Iris pigment epithelial cell (primary cell): ENCODE measurements at regions not wholly inside any gene's neighbourhood (a gene's known extent, or its start where the extent isn't known, plus 50 kb on each side); places are given as distances from the start of the nearest gene placed in this dataset.
A peak's percentile ranks its signal among the peaks of the same experiment; 100 is the strongest.
"Not testable (repeated sequence)": the region's sequence is repeated elsewhere in the genome, so short reads cannot be mapped to it uniquely, and the experiment has no call there.

Experiments
- DNase-seq: peaks from one replicate; pipeline ENCODE4 v3.0.0-alpha.2; 2011; ENCODE audit warnings: low read depth

DNA sequence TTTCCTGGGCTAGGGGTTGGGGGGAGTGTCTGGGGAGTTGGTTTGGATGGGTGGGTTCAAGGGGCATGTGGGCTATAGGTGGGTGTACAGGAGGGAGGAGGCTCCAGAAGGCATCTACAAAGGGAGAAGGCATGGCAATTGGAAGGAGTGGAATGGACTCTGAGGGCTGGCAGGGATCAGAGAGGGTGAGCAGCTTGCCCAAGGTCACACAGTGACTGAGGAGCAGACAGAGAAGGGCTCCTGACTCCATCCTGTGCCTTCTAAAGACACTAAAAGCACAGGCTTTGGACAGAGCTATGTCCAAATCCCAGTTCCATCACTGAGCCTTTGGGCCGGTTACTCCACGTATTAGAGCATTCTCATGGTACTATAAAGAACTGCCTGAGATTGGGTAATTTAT lies 151.8 kb downstream of the PTPRU start:
- DNase-seq: no peak

DNA sequence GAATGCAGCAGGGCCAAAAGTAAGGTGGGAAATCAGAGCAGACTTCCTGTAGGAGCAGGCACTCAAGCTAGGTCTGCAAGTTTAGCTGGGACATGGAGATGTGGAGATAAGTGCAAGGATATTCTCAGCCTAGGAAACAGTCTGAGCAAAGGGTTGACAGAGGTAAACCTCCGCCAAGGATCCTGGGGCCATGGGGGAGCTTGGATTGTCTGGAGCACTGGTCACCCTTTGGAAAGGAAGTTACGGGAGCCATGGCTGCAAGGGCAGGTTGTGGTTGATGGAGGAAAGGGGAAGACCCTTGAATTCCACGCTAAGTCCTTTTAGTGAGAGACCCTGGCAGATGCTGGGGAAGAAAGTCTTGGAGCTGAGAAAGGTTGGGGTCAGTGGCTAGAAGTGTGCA lies 150.9 kb downstream of the PTPRU start:
- no peak for DNase-seq

DNA sequence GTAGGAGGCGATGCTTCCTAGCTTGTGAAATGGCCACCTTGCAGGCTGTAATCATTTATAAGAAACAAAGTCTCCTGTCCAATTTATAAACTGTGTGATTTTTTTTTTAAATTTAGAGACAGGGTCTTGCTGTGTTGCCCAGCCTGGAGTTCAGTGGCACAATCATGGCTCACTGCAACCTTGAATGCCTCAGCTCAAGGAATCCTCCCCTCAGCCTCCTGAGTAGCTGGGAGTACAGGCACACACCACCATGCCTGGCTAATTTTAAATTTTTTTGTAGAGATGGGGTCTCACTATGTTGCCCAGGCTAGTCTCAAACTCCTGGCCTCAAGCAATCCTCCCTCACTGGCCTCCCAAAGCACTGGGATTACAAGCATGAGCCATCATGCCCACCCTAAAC lies 150.1 kb downstream of the PTPRU start:
- DNase-seq: not testable (repeated sequence)

DNA sequence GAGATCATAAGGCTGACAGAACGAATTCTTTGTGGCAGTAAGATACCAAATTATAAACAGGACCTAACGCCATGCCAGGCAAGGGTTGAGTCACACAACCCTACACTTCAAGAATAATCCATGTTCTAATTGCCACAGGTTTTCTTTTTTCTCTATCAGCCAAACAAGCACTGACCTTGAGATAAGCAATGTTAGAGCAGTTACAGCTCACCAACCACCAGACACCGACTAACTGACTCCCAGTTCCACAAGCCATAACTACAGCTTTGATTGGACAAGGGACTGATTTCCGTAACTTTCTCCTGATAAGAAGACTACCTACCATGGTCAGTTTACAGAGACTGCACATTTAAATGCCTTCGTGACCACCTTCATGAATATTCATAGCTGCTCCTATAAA lies 149.6 kb downstream of the PTPRU start:
- DNase-seq: no peak

DNA sequence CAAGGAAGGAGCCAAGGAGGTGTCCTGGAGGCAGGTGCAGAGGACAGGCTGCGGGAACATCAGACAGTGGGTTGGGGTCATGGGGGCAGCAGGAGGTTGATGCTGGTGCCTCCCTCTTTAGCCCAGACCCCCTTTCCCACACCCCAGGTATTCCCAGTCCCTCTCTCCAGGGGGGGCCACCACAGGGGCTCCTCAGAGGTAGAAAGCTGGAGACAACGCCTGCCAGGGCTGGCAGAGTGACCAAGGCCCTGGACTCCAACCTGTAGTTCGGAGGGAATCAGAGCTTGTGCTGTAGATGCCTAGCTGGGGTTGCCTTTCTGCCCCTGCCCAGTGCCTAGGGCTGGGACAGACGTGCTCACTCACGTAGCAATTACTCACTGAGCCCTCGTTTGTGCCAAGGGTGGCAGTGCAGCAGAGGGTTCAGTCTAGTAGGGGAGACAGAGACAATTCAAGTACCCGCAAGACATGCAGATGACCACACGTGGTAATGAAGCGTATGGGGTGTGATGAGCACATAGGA lies 148.2 kb downstream of the PTPRU start:
- DNase-seq: no peak

DNA sequence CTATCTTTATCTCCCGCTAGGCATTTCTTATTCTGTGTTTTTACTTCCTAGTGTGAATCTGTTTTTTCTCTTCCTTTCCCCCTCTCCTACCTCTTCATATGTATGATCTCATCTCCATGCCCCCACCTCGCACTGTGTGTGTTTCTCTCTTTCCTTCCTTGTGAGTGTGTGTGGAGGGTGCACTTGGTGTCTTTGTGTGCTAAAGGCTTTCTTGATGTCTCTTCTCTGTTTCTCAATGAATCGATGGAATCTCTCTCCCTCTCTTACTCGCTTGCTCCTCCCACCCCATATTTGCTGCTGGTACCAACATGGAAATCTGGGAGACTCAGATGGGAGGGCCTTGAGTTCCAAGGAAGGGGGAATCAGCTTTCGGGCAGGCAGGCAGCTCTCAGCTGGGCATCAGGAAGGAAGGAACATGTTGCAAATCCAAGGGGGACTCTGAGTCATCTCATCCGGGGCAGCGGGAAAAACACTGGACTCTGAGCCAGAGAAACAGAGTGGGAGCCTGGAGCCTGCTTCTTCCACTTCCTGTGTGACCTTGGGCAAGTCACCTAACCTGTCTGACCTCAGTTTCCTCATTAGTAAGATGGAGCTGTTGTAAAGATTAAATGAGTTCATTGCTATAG lies 147.5 kb downstream of the PTPRU start:
- DNase-seq: peak; percentile 21

DNA sequence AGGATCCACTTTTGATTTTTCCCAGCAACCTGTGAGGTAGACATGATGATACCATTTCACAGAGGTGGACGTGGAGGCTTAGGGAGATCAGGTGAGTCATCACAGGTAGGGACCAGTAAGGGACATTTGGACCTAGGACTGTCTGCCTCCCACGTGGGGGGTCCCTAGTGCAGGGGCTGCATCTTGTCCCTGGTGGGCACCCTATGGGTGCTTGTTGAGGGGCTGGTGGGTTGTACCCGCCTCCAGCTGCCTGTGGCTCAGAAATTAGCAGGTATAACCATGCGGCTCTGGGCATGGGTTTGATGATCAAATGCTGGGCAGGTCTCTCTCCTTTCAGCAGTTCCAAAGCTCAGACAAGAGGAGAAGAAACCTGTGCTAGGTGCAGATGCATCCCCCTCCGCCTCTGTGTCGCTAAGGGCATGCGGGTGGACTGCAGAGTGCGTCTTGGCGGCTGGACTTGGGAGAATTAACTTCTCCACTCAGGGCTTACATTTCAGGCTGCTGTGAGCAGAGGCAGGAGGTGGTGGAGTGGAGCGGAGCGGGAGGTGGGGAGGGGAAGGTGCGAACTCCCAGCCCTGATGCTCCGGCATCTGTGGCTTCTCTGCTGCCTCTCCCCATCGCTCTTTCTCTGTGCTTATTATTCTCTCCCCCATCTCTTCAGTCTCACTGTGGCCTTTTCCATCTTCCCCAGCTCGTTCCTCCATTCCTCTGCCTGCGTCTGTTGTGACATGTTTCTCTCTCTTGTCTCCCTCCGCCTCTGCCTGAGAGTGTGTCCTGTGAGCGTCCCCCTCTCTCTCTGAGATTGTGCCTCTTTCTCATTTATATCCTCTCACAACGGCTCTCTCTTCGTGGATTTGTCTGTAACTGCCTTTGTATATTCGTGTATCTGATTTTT lies 146.8 kb downstream of the PTPRU start:
- no peak for DNase-seq

DNA sequence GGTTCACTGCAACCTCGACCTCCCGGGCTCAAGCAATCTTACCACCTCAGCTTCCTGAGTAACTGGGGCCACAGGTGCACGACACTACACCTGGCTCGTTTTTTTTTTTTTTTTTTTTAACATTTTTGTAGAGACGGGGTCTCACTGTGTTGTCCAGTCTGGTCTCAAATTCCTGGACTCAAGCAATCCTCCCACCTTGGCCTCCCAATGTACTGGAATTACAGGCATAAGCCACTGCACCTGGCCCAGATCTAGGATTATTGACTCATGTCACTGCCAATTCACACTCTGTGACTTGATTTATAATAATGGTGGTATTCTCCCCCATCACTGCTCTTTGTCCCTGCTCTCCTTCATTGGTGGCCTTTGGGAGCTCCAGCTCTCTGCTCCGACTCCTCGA lies 145.1 kb downstream of the PTPRU start:
- DNase-seq: no peak

DNA sequence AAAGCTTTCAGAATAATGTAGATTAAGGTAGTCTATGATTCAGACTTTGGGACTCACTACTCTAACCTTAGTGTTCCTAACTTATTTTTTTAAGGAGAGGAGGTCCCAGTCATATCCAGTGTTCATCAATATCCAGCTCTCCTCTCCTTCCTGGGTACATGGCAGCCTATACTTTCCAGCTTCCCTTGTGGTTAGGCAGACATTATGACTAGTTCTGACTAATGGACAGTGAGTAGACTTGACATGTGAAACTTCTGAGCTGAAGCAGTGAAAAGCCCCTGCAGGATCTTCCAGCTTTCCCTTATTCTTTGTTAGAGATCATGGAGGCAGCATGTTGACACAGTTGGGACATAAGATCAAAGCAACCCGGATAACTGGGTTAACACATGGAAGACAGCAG lies 144.2 kb downstream of the PTPRU start:
- peak; percentile 23 for DNase-seq

DNA sequence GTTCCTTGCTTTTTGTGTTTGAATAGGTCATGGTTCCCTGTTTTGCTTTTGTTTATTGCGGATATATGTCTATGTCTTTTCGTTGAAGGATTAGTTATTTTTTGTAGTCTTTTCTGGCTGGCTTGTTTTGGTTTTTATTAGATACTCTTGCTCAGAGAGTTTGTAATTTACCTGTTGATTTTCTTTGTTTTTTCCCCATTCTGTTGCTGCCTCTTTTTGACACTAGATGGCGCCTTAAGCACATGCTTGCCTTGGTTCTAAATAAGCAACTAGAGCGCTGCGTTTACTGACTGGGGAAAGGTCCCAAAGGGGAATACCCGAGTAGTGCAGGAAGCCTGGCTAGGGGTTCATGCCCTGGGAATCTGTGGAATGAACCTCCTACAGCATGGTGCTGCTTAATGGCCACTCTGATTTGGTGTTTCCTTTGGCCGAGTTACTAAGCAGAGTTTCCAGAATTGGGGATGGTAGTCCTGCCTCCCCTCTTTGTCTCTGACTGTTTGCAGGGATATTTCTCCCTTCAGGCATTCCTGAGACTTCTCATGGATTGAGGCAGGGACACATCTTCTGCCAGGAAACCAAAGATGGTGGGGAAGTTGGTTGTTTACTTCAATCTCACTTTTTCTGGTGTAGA lies 143.2 kb downstream of the PTPRU start:
- peak; percentile 56 for DNase-seq
